ENCODE measurements at regions not wholly inside any gene's neighbourhood (a gene's known extent, or its start where the extent isn't known, plus 50 kb on each side); places are given as distances from the start of the nearest gene placed in this dataset.

- TF ChIP-seq CTCF (IDR thresholded peaks at IDR 0.05 in 2 of 3, conservative IDR thresholded peaks at IDR 0.05 in 1 of 3; ENCODE audit: borderline replicate concordance in 1 of 3, insufficient read depth in 1 of 3, low read depth in 2 of 3, low read length in 2 of 3): no peak
- TF ChIP-seq MAX (IDR thresholded peaks at IDR 0.05): no peak
- no peak for TF ChIP-seq EGR1 (IDR thresholded peaks at IDR 0.05; ENCODE audit: low read depth)
- TF ChIP-seq RAD21 (IDR thresholded peaks at IDR 0.05; ENCODE audit: low read depth): no peak
- no peak for TF ChIP-seq JUND (IDR thresholded peaks at IDR 0.05)
Measured at GRCh38 chr6:78810698-78811097, 56.7 kb upstream of the IRAK1BP1 start.
